SU-DHL-6 (cell line): ENCODE measurements at regions not wholly inside any gene's neighbourhood (a gene's known extent, or its start where the extent isn't known, plus 50 kb on each side); places are given as distances from the start of the nearest gene placed in this dataset.

Source experiments
- H2AFZ ChIP-seq: fragments of 200-600 bp; sonication (generic); 2 replicates; pipeline ENCODE4 v1.6.1; 2014; ENCODE audit warnings: low read depth, mild to moderate bottlenecking, moderate library complexity, mixed read lengths, antibody characterized with exemption, low read length; ENCODE audit not compliant: severe bottlenecking
- H3F3A ChIP-seq: fragments of 200-600 bp; shearing (Covaris generic); 2 replicates; pipeline ENCODE4 v1.6.0; 2016; ENCODE audit warnings: antibody characterized with exemption, mild to moderate bottlenecking; ENCODE audit not compliant: insufficient read depth
- H3K27ac ChIP-seq: fragments of 200-600 bp; sonication (generic); 2 replicates; pipeline ENCODE4 v1.5.1; 2016; ENCODE audit warnings: low read depth, mild to moderate bottlenecking, low read length, moderate library complexity, mixed read lengths
- H3K27me3 ChIP-seq: fragments of 200-600 bp; sonication (generic), shearing (Covaris generic); 2 replicates; pipeline ENCODE4 v1.6.0; 2014; ENCODE audit warnings: mild to moderate bottlenecking, low read length
- H3K36me3 ChIP-seq: fragments of 200-600 bp; sonication (generic); 2 replicates; pipeline ENCODE4 v1.6.1; 2014; ENCODE audit warnings: mild to moderate bottlenecking, low read length, mixed read lengths
- H3K4me2 ChIP-seq: fragments of 300-600, 200-600 bp; shearing (Covaris generic), sonication (generic); 2 replicates; pipeline ENCODE4 v1.6.0; 2014; ENCODE audit warnings: low read length, low read depth, mild to moderate bottlenecking; ENCODE audit not compliant: poor library complexity, severe bottlenecking
- H3K4me3 ChIP-seq: fragments of 200-600 bp; sonication (generic); 2 replicates; pipeline ENCODE4 v1.5.1; 2014; ENCODE audit warnings: antibody characterized with exemption, low read length, mild to moderate bottlenecking, mixed read lengths; ENCODE audit not compliant: insufficient read depth, poor library complexity, severe bottlenecking
- H3K79me2 ChIP-seq: fragments of 200-600 bp; sonication (generic); 2 replicates; pipeline ENCODE4 v1.6.1; 2014; ENCODE audit warnings: mild to moderate bottlenecking, low read length, moderate library complexity; ENCODE audit not compliant: insufficient read depth
- H3K9ac ChIP-seq: fragments of 200-600 bp; sonication (generic); 2 replicates; pipeline ENCODE4 v1.7.0; 2014; ENCODE audit warnings: mild to moderate bottlenecking, low read length
- H3K9me2 ChIP-seq: fragments of 200-600 bp; sonication (generic); replicated peaks from 2 replicates; pipeline ENCODE4 v1.6.1; 2014; ENCODE audit warnings: low read length; ENCODE audit not compliant: insufficient read depth
- H3K9me3 ChIP-seq: fragments of 200-600 bp; sonication (generic); 2 replicates; pipeline ENCODE4 v1.6.1; 2014; ENCODE audit warnings: low read length, mixed read lengths; ENCODE audit not compliant: insufficient read depth
- H4K20me1 ChIP-seq: fragments of 200-600 bp; sonication (generic); 2 replicates; pipeline ENCODE4 v1.6.1; 2014; ENCODE audit warnings: low read depth, mild to moderate bottlenecking, antibody characterized with exemption, low read length, moderate library complexity, mixed read lengths
- CTCF ChIP-seq: fragments of 200-600 bp; sonication (generic); IDR thresholded peaks from one replicate; pipeline ENCODE4 v1.5.1; 2017; ENCODE audit warnings: antibody characterized with exemption, mild to moderate bottlenecking, low read length, moderate library complexity; ENCODE audit not compliant: insufficient read depth, poor library complexity, severe bottlenecking
- EZH2phosphoT487 ChIP-seq: fragments of 200-600 bp; sonication (generic), shearing (Covaris generic); conservative IDR thresholded peaks from 2 replicates; pipeline ENCODE4 v1.6.1; 2018; ENCODE audit warnings: mild to moderate bottlenecking, antibody characterized with exemption, low read length, moderate library complexity, mixed read lengths

DNA sequence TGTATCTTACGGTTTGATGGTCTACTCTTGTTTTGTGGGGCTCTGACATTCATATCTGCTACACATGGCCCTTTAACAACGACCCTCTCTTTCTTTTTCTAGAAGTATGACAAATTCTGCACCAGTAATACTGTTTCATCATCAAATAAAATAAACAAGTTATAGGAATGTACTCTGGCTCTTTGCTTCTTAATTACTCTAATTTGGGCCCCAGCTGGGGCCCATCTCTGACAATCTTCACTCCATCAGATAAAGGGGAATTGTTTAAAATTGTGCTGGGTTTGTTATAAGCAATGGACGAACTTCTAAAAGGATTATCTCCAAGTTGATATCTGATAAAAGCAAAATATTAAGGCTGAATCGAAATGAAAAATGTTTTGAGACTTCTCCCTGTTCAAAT lies 343.6 kb upstream of the JAG1 start:
- Histone ChIP-seq H3K27me3 (no peaks in the 10 kb centered on the region), H3K9me2 (no peaks in the 10 kb centered on the region; the same call in 1 of the 2 replicates), H3K9ac (no peak overlapping the region), H3K4me3 (no peak overlapping the region), H2AFZ (no peak overlapping the region), H3K4me2 (no peak overlapping the region), H3F3A (no peaks in the 10 kb centered on the region), H3K9me3 (no peaks in the 10 kb centered on the region), H3K79me2 (no peaks in the 10 kb centered on the region), H3K36me3 (no peaks in the 10 kb centered on the region), H4K20me1 (no peaks in the 10 kb centered on the region), H3K27ac (no peak overlapping the region)
- no peak for TF ChIP-seq CTCF
- no peak for TF ChIP-seq EZH2phosphoT487

DNA sequence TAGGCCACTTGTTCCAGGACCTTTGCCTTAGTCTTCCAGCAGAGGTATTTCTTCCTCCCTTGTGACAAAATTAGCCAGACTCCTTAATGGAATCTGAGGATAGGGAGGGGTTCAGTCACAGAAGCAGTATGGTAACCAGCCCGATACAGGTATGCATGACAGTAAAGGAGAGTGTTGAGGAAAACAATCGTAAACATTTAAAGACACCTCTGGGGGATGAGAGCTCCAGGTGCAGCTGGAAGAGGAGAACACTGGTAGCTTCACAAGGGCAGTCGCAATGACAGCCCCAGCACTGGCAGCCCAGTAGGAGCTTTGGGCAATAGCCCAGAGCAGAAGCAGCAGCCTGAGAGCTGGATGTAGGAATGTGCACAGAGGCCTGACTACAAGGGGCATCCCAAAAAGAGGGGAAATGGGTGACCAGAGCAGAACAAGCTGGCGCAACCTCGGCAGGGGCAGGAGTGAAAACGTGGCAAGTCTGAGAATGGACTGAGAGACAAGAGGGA lies 344.9 kb upstream of the JAG1 start:
- Histone ChIP-seq H3K4me3 (no peak overlapping the region), H3K4me2 (no peak overlapping the region), H2AFZ (no peak overlapping the region), H3K27me3 (no peaks in the 10 kb centered on the region), H4K20me1 (no peaks in the 10 kb centered on the region), H3K9me2 (no peaks in the 10 kb centered on the region; the same call in 1 of the 2 replicates), H3K79me2 (no peaks in the 10 kb centered on the region), H3K36me3 (no peaks in the 10 kb centered on the region), H3K9me3 (no peaks in the 10 kb centered on the region), H3K27ac (no peak overlapping the region), H3F3A (no peaks in the 10 kb centered on the region), H3K9ac (no peak overlapping the region)
- no peak for TF ChIP-seq EZH2phosphoT487
- no peak for TF ChIP-seq CTCF

GRCh38 chr20:11020712-11021111 lies 346.9 kb upstream of the JAG1 start:
- H3K27ac ChIP-seq: no peak overlapping the region

More at GRCh38 chr20:11020712-11021111, 346.9 kb upstream of the JAG1 start:
- Histone ChIP-seq H4K20me1 (no peaks in the 10 kb centered on the region), H2AFZ (no peak overlapping the region), H3K36me3 (no peaks in the 10 kb centered on the region), H3K4me2 (no peak overlapping the region), H3F3A (no peaks in the 10 kb centered on the region), H3K9me3 (no peaks in the 10 kb centered on the region), H3K79me2 (no peaks in the 10 kb centered on the region), H3K27me3 (no peaks in the 10 kb centered on the region), H3K9ac (no peak overlapping the region), H3K4me3 (no peak overlapping the region), H3K9me2 (no peaks in the 10 kb centered on the region; the same call in 1 of the 2 replicates)
- no peak for TF ChIP-seq EZH2phosphoT487
- no peak for TF ChIP-seq CTCF
